Testis (tissue), 2 donors: ENCODE measurements at regions not wholly inside any gene's neighbourhood (a gene's known extent, or its start where the extent isn't known, plus 50 kb on each side); places are given as distances from the start of the nearest gene placed in this dataset.

Experiments used
- POLR2A ChIP-seq: fragments of 450-650 bp; IDR thresholded peaks from one replicate; pipeline ENCODE4 v1.6.1; 2017; ENCODE audit warnings: antibody characterized with exemption, mild to moderate bottlenecking, moderate library complexity
- TF ChIP-seq, protein P1 (sequence below), 3 experiments: fragments of 450-650 bp in 2 of 3; fragments of 200-600 bp in 1 of 3; sonication (generic) in 1 of 3; IDR thresholded peaks; one replicate each; pipeline ENCODE4 v1.5.1; 2016 to 2019; ENCODE audit warnings: antibody characterized with exemption in 3 of 3, mild to moderate bottlenecking in 2 of 3, moderate library complexity in 1 of 3

DNA sequence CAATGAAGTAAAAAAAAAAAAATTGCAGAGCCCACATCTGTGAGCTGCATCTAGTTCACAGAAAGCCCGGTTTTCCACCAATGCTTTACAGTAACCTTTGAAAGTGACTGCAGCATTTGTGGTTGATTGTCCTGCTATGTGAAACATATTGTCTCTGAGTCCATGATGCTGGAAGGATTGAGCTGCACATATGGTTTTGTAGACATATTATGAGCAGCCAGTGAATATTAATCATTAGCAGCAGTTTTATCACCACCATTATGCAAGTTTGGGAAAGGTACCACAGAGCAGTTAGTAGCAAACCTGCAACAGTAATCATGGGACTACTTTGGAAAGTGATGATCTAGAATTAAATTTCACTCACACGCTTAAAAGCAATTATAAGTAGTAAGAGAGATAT, 151.5 kb upstream of the PRICKLE1 start:
- TF ChIP-seq, protein P1, sequence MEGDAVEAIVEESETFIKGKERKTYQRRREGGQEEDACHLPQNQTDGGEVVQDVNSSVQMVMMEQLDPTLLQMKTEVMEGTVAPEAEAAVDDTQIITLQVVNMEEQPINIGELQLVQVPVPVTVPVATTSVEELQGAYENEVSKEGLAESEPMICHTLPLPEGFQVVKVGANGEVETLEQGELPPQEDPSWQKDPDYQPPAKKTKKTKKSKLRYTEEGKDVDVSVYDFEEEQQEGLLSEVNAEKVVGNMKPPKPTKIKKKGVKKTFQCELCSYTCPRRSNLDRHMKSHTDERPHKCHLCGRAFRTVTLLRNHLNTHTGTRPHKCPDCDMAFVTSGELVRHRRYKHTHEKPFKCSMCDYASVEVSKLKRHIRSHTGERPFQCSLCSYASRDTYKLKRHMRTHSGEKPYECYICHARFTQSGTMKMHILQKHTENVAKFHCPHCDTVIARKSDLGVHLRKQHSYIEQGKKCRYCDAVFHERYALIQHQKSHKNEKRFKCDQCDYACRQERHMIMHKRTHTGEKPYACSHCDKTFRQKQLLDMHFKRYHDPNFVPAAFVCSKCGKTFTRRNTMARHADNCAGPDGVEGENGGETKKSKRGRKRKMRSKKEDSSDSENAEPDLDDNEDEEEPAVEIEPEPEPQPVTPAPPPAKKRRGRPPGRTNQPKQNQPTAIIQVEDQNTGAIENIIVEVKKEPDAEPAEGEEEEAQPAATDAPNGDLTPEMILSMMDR (IDR thresholded peaks at IDR 0.05), result no peak
- no peak for TF ChIP-seq POLR2A
